Upper lobe of right lung (tissue), 1 donor: ENCODE measurements at regions not wholly inside any gene's neighbourhood (a gene's known extent, or its start where the extent isn't known, plus 50 kb on each side); places are given as distances from the start of the nearest gene placed in this dataset.

Experiments
- ATAC-seq: fragments of 200-7000 bp; cut with Tn5 transposase; one replicate; pipeline ENCODE4 v1.9.1; 2020; ENCODE audit warnings: mild to moderate bottlenecking, moderate library complexity
- DNase-seq: peaks from one replicate; pipeline ENCODE4 v3.0.0-alpha.2; 2020
- H3K27ac ChIP-seq: fragments of 200-600 bp; one replicate; pipeline ENCODE4 v1.8.0; 2022
- H3K27me3 ChIP-seq: fragments of 200-600 bp; one replicate; pipeline ENCODE4 v1.8.0; 2022; ENCODE audit warnings: mild to moderate bottlenecking
- H3K36me3 ChIP-seq: fragments of 200-600 bp; one replicate; pipeline ENCODE4 v1.8.0; 2022
- H3K4me1 ChIP-seq: fragments of 200-600 bp; one replicate; pipeline ENCODE4 v1.8.0; 2022
- H3K4me3 ChIP-seq: fragments of 200-600 bp; one replicate; pipeline ENCODE4 v1.8.0; 2022; ENCODE audit warnings: mild to moderate bottlenecking
- H3K9me3 ChIP-seq: fragments of 200-600 bp; one replicate; pipeline ENCODE4 v1.8.0; 2022
- CTCF ChIP-seq: fragments of 200-600 bp; IDR thresholded peaks from one replicate; pipeline ENCODE4 v1.8.0; 2022; ENCODE audit warnings: antibody characterized with exemption
- intact Hi-C: fragments of 100-400 bp; cut with DNase I; formaldehyde crosslinking; loops from one replicate; pipeline ENCODE4 v1.11.0; 2022
- donor health status: DM: no; HTN: yes; CAD: no; lungs with severe emphysema.

GRCh38 chr4:133594390-133595207, 445.5 kb downstream of the PCDH10 start:
- H3K4me3 ChIP-seq = no peak overlapping the region
- no peaks in the 10 kb centered on the region for H3K36me3 ChIP-seq
- no peaks in the 10 kb centered on the region for H3K4me1 ChIP-seq
- H3K27ac ChIP-seq = no peak overlapping the region
- no peaks in the 10 kb centered on the region for H3K9me3 ChIP-seq
- TF ChIP-seq CTCF = no peak
- ATAC-seq = no peak
- no peak for DNase-seq
- intact Hi-C loops = no loop called here
- no peaks in the 10 kb centered on the region for H3K27me3 ChIP-seq

- no peak overlapping the region for H3K27ac ChIP-seq
- H3K4me3 ChIP-seq = no peak overlapping the region
- no peaks in the 10 kb centered on the region for H3K4me1 ChIP-seq
- ATAC-seq (no peak), DNase-seq (no peak)
- no peaks in the 10 kb centered on the region for H3K27me3 ChIP-seq
- TF ChIP-seq CTCF = no peak
- intact Hi-C loops = no loop called here
- no peaks in the 10 kb centered on the region for H3K36me3 ChIP-seq
- H3K9me3 ChIP-seq = no peaks in the 10 kb centered on the region
Measured at GRCh38 chr4:133593764-133594163, 444.7 kb downstream of the PCDH10 start.

GRCh38 chr4:133592591-133592990, 443.5 kb downstream of the PCDH10 start:
- TF ChIP-seq CTCF = no peak
- Histone ChIP-seq H3K36me3 (no peaks in the 10 kb centered on the region), H3K9me3 (no peaks in the 10 kb centered on the region), H3K4me1 (no peaks in the 10 kb centered on the region), H3K4me3 (no peak overlapping the region), H3K27ac (no peak overlapping the region), H3K27me3 (no peaks in the 10 kb centered on the region)
- intact Hi-C loops = no loop called here
- DNase-seq (no peak), ATAC-seq (no peak)

- Histone ChIP-seq H3K27ac (no peak overlapping the region), H3K4me3 (no peak overlapping the region), H3K4me1 (no peaks in the 10 kb centered on the region), H3K27me3 (no peaks in the 10 kb centered on the region), H3K9me3 (no peaks in the 10 kb centered on the region), H3K36me3 (no peaks in the 10 kb centered on the region)
- TF ChIP-seq CTCF = no peak
- ATAC-seq (no peak), DNase-seq (no peak)
- intact Hi-C loops = no loop called here
Measured at GRCh38 chr4:133592106-133592505, 443.0 kb downstream of the PCDH10 start.

- DNase-seq (no peak), ATAC-seq (no peak)
- no peak overlapping the region for H3K4me3 ChIP-seq
- H3K9me3 ChIP-seq = no peaks in the 10 kb centered on the region
- H3K27ac ChIP-seq = no peak overlapping the region
- intact Hi-C loops = no loop called here
- TF ChIP-seq CTCF = no peak
- H3K4me1 ChIP-seq = no peaks in the 10 kb centered on the region
- no peaks in the 10 kb centered on the region for H3K36me3 ChIP-seq
- H3K27me3 ChIP-seq = no peaks in the 10 kb centered on the region
Measured at GRCh38 chr4:133588306-133588705, 439.2 kb downstream of the PCDH10 start.
